H1 (cell line): ENCODE measurements at regions not wholly inside any gene's neighbourhood (a gene's known extent, or its start where the extent isn't known, plus 50 kb on each side); places are given as distances from the start of the nearest gene placed in this dataset.

ENCODE experiments used
- CTCF ChIA-PET: fragments of 300-600 bp; sonication (Branson Sonifier 250); formaldehyde crosslinking; loops from one replicate; lab custom pipeline; 2021; ENCODE audit not compliant: partially characterized antibody; lab: Charles Lee
- POLR2A ChIA-PET: fragments of 300-600 bp; sonication (Branson Sonifier 250); formaldehyde crosslinking; loops from one replicate; lab custom pipeline; 2021; ENCODE audit warnings: inconsistent platforms; ENCODE audit not compliant: partially characterized antibody; lab: Charles Lee
- DNase-seq, 2 experiments: peaks; one replicate each; pipeline versions ENCODE4 v3.0.0 to v3.0.0-alpha.2; 2010 to 2022; ENCODE audit warnings: low spot score in 2 of 2, low read depth in 1 of 2, mixed read lengths in 1 of 2
- FAIRE-seq: peaks from 2 replicates; lab custom pipeline; 2011; peaks lifted over from hg19 to GRCh38; lab: Jason Lieb, UNC
- H2AFZ ChIP-seq: 2 replicates; pipeline ENCODE4 v1.8.1; 2012; ENCODE audit warnings: low read length, inconsistent platforms
- H2AK5ac ChIP-seq: 2 replicates; pipeline ENCODE4 v1.6.1; 2013; ENCODE audit warnings: low read depth, low read length
- H2BK120ac ChIP-seq: replicated peaks from 2 replicates; pipeline ENCODE3; 2013; ENCODE audit warnings: low read depth, low read length, inconsistent platforms
- H2BK12ac ChIP-seq: 2 replicates; pipeline ENCODE4 v1.6.1; 2013; ENCODE audit warnings: low read depth, low read length
- H2BK15ac ChIP-seq: 2 replicates; pipeline ENCODE4 v1.6.1; 2013; ENCODE audit warnings: low read length
- H2BK20ac ChIP-seq: 2 replicates; pipeline ENCODE4 v1.6.1; 2013; ENCODE audit warnings: low read length
- H2BK5ac ChIP-seq: 2 replicates; pipeline ENCODE4 v1.6.1; 2013; ENCODE audit warnings: low read depth, low read length
- H3K14ac ChIP-seq: 2 replicates; pipeline ENCODE4 v1.6.1; 2013; ENCODE audit warnings: inconsistent platforms; ENCODE audit not compliant: insufficient read length
- H3K18ac ChIP-seq: 2 replicates; pipeline ENCODE4 v1.6.1; 2013; ENCODE audit warnings: low read length; ENCODE audit errors: extremely low read depth
- H3K23ac ChIP-seq: 2 replicates; pipeline ENCODE4 v1.6.1; 2013; ENCODE audit warnings: inconsistent platforms; ENCODE audit not compliant: insufficient read length
- H3K23me2 ChIP-seq: 2 replicates; pipeline ENCODE4 v1.6.1; 2013; ENCODE audit warnings: low read depth, low read length
- H3K27ac ChIP-seq: 2 replicates; pipeline ENCODE4 v1.6.1; 2011; ENCODE audit warnings: low read depth, low read length, inconsistent platforms
- H3K27me3 ChIP-seq, 4 experiments: replicated peaks in 1 of 4; 1 replicate in 1 of 4; 2 replicates in 3 of 4; pipeline versions ENCODE4 v1.6.1 to v1.8.1; 2011 to 2013; ENCODE audit warnings: low read length in 3 of 4, mild to moderate bottlenecking in 3 of 4, inconsistent platforms in 2 of 4, mixed read lengths in 2 of 4, moderate library complexity in 1 of 4; ENCODE audit not compliant: control insufficient read depth in 3 of 4, insufficient read depth in 3 of 4; ENCODE audit errors: extremely low read depth in 1 of 4
- H3K36me3 ChIP-seq, 4 experiments: 2 replicates each; pipeline versions ENCODE4 v1.6.1 to v1.8.1; 2011 to 2013; ENCODE audit warnings: mild to moderate bottlenecking in 4 of 4, low read length in 3 of 4, moderate library complexity in 2 of 4, control low read depth in 1 of 4, inconsistent platforms in 1 of 4; ENCODE audit not compliant: insufficient read depth in 4 of 4, control insufficient read depth in 2 of 4
- H3K4ac ChIP-seq: replicated peaks from 2 replicates; pipeline ENCODE3; 2013; ENCODE audit warnings: low read length, low read depth, mixed read lengths, inconsistent platforms; ENCODE audit not compliant: insufficient read length
- H3K4me1 ChIP-seq, 4 experiments: replicated peaks in 1 of 4; 1 replicate in 1 of 4; 2 replicates in 3 of 4; pipeline versions ENCODE4 v1.6.1 to v1.8.1; 2011 to 2013; ENCODE audit warnings: low read length in 3 of 4, inconsistent platforms in 2 of 4, mixed read lengths in 1 of 4; ENCODE audit not compliant: insufficient read depth in 4 of 4, control insufficient read depth in 3 of 4
- H3K4me2 ChIP-seq, 2 experiments: 2 replicates each; pipeline versions ENCODE4 v1.6.1 to v1.8.1; 2011 to 2013; ENCODE audit warnings: low read depth in 2 of 2, low read length in 2 of 2, control low read depth in 1 of 2, inconsistent platforms in 1 of 2, mild to moderate bottlenecking in 1 of 2; ENCODE audit not compliant: insufficient read depth in 1 of 2
- H3K4me3 ChIP-seq, 4 experiments: fragments of 200-600, 300-600 bp in 1 of 4; sonication (generic), shearing (Covaris generic), sonication (Bioruptor Twin) in 1 of 4; 2 replicates each; pipeline versions ENCODE4 v1.5.1 to v1.8.1; 2011 to 2016; ENCODE audit warnings: low read length in 4 of 4, low read depth in 3 of 4, control low read depth in 2 of 4, inconsistent platforms in 2 of 4, mild to moderate bottlenecking in 2 of 4, mixed read lengths in 1 of 4, moderate library complexity in 1 of 4; ENCODE audit not compliant: insufficient read depth in 2 of 4; ENCODE audit errors: extremely low read depth in 1 of 4
- H3K56ac ChIP-seq: replicated peaks from 2 replicates; pipeline ENCODE3; 2013; ENCODE audit warnings: low read depth, mild to moderate bottlenecking, mixed read lengths, low read length, inconsistent platforms; ENCODE audit not compliant: insufficient read length
- H3K79me1 ChIP-seq: 2 replicates; pipeline ENCODE4 v1.6.1; 2013; ENCODE audit warnings: low read depth, low read length, control low read depth
- H3K79me2 ChIP-seq, 2 experiments: 2 replicates each; pipeline versions ENCODE4 v1.6.1 to v1.8.1; 2012 to 2013; ENCODE audit warnings: low read length in 2 of 2, mild to moderate bottlenecking in 2 of 2, inconsistent platforms in 1 of 2; ENCODE audit not compliant: insufficient read depth in 2 of 2, control insufficient read depth in 1 of 2
- H3K9ac ChIP-seq, 4 experiments: replicated peaks in 1 of 4; 1 replicate in 1 of 4; 2 replicates in 3 of 4; pipeline versions ENCODE4 v1.6.1 to v1.8.1; 2011 to 2013; ENCODE audit warnings: low read depth in 3 of 4, low read length in 3 of 4, control low read depth in 2 of 4, mild to moderate bottlenecking in 2 of 4, moderate library complexity in 2 of 4, inconsistent platforms in 1 of 4; ENCODE audit errors: extremely low read depth in 1 of 4
- H3K9me3 ChIP-seq, 2 experiments: 2 replicates each; pipeline versions ENCODE4 v1.6.1 to v1.8.1; 2012 to 2013; ENCODE audit warnings: mild to moderate bottlenecking in 2 of 2, moderate library complexity in 2 of 2, control low read depth in 1 of 2, inconsistent platforms in 1 of 2, low read depth in 1 of 2, low read length in 1 of 2, mixed read lengths in 1 of 2; ENCODE audit not compliant: insufficient read depth in 2 of 2
- H4K20me1 ChIP-seq, 2 experiments: replicated peaks in 1 of 2; 2 replicates each; pipeline versions ENCODE3 to v1.8.1; 2011 to 2013; ENCODE audit warnings: inconsistent platforms in 2 of 2, low read length in 2 of 2, mild to moderate bottlenecking in 1 of 2; ENCODE audit not compliant: insufficient read depth in 2 of 2, control insufficient read depth in 1 of 2
- H4K5ac ChIP-seq: 2 replicates; pipeline ENCODE4 v1.6.1; 2013; ENCODE audit warnings: low read length, low read depth, mixed read lengths, inconsistent platforms; ENCODE audit not compliant: insufficient read length
- H4K8ac ChIP-seq: 2 replicates; pipeline ENCODE4 v1.8.0; 2013; ENCODE audit warnings: mild to moderate bottlenecking, moderate library complexity, low read length, inconsistent platforms; ENCODE audit not compliant: insufficient read depth; ENCODE audit errors: extremely low read depth
- H4K91ac ChIP-seq: replicated peaks from 2 replicates; pipeline ENCODE3; 2013; ENCODE audit warnings: low read length, mixed read lengths, inconsistent platforms; ENCODE audit not compliant: insufficient read length
- ATF3 ChIP-seq: IDR thresholded peaks from 2 replicates; pipeline ENCODE4 v1.6.1; 2011; ENCODE audit warnings: low read depth, mild to moderate bottlenecking, low read length; ENCODE audit not compliant: insufficient read depth
- CEBPB ChIP-seq: IDR thresholded peaks from 2 replicates; pipeline ENCODE4 v1.6.1; 2012; ENCODE audit warnings: low read depth, low read length
- CTCF ChIP-seq, 3 experiments: IDR thresholded peaks; 1 replicate in 2 of 3; 2 replicates in 1 of 3; pipeline versions ENCODE4 v1.5.1 to v1.6.1; 2011; ENCODE audit warnings: low read length in 3 of 3, mild to moderate bottlenecking in 3 of 3, inconsistent platforms in 2 of 3, low read depth in 1 of 3, moderate library complexity in 1 of 3; ENCODE audit not compliant: insufficient read depth in 1 of 3; ENCODE audit errors: control extremely low read depth in 1 of 3
- EP300 ChIP-seq, 2 experiments: IDR thresholded peaks; 1 replicate in 1 of 2; 2 replicates in 1 of 2; pipeline ENCODE4 v1.6.1; 2011 to 2012; ENCODE audit warnings: low read depth in 2 of 2, low read length in 2 of 2, mild to moderate bottlenecking in 2 of 2, borderline replicate concordance in 1 of 2, inconsistent platforms in 1 of 2, moderate library complexity in 1 of 2
- KDM4A ChIP-seq: IDR thresholded peaks from one replicate; pipeline ENCODE4 v1.7.1; 2012; ENCODE audit warnings: low read depth, mild to moderate bottlenecking, moderate library complexity, low read length, inconsistent platforms; ENCODE audit not compliant: severe bottlenecking
- MAX ChIP-seq: IDR thresholded peaks from 2 replicates; pipeline ENCODE4 v1.6.1; 2012; ENCODE audit warnings: inconsistent platforms
- RXRA ChIP-seq: IDR thresholded peaks from 2 replicates; pipeline ENCODE4 v1.6.1; 2011; ENCODE audit warnings: low read depth, mild to moderate bottlenecking, low read length, moderate library complexity; ENCODE audit not compliant: insufficient read depth
- SP1 ChIP-seq: IDR thresholded peaks from 2 replicates; pipeline ENCODE4 v1.6.1; 2011; ENCODE audit warnings: low read depth, low read length
- WGBS, 2 experiments: shearing (Covaris generic) in 1 of 2; methylation state at CpG; one replicate each; pipeline versions ENCODE4 v1.1.6 to v1.1.7; 2013 to 2015; ENCODE audit warnings: low lambda C conversion rate in 2 of 2, mixed read lengths in 2 of 2, inconsistent platforms in 1 of 2, low coverage in 1 of 2, missing lambda C conversion rate in 1 of 2; ENCODE audit not compliant: insufficient replicate concordance in 2 of 2, insufficient coverage in 1 of 2, insufficient read length in 1 of 2; ENCODE audit errors: extremely low coverage in 1 of 2, missing lambda C conversion rate in 1 of 2; 5-methylcytosine and 5-hydroxymethylcytosine counted together

- Histone ChIP-seq H3K18ac (no peak overlapping the region), H4K8ac (no peak overlapping the region), H4K91ac (no peak overlapping the region), H3K4me3 (no peak overlapping the region), H3K9me3 (no peaks in the 10 kb centered on the region), H2BK12ac (0 out of 2 replicates have a peak overlapping the region, but pooled peaks have one; percentile 80), H3K9ac (0 out of 7 replicates have a peak overlapping the region, but pooled peaks of 1 of the 4 experiments have one; percentile 6), H2AK5ac (no peak overlapping the region; the same call in 1 of the 2 replicates), H3K4ac (no peak overlapping the region), H3K27ac (no peak overlapping the region), H3K4me1 (peaks cover 1 to 7% (median 3%) of the 10 kb centered on the region in 4 experiments; a peak in 5 of 7 replicates), H2AFZ (no peak overlapping the region), H2BK5ac (0 out of 2 replicates have a peak overlapping the region, but pooled peaks have one; percentile 40), H3K56ac (no peak overlapping the region), H2BK120ac (no peak overlapping the region), H3K23ac (no peak overlapping the region), H2BK20ac (no peak overlapping the region), H4K5ac (no peak overlapping the region), H3K36me3 (no peaks in the 10 kb centered on the region), H3K79me1 (no peaks in the 10 kb centered on the region), H3K23me2 (no peaks in the 10 kb centered on the region), H3K27me3 (no peaks in the 10 kb centered on the region), H3K14ac (no peak overlapping the region), H2BK15ac (0 out of 2 replicates have a peak overlapping the region, but pooled peaks have one; percentile 65), H4K20me1 (no peaks in the 10 kb centered on the region), H3K4me2 (no peak overlapping the region), H3K79me2 (no peaks in the 10 kb centered on the region)
- DNase-seq, result no peak
- WGBS, 2 experiments, result 89% methylated on average over 15 of the region's 15 CpGs; no CpG with 5 or more reads in 1 of the 2 experiments
- FAIRE-seq, result no peak
- POLR2A ChIA-PET, result no interaction called here
- CTCF ChIA-PET, result interaction anchor here (1.0 to 2.4 kb wide), 4 partner anchors 8 to 253 kb away, joined by 3 to 5 read pairs (median 3); no protein-coding TSS in a partner anchor
- TF ChIP-seq RXRA, result no peak
- no peak for TF ChIP-seq CEBPB
- no peak for TF ChIP-seq CTCF (IDR thresholded peaks at IDR 0.05; ENCODE audit: control extremely low read depth in 1 of 3, insufficient read depth in 1 of 3, low read depth in 1 of 3, low read length in 3 of 3)
- TF ChIP-seq ATF3, result no peak
- no peak for TF ChIP-seq SP1
- TF ChIP-seq MAX, result no peak
- TF ChIP-seq EP300 (IDR thresholded peaks at IDR 0.05; ENCODE audit: borderline replicate concordance in 1 of 2, low read depth in 2 of 2, low read length in 2 of 2), result no peak
- no peak for TF ChIP-seq KDM4A
Measured at GRCh38 chr15:62644889-62645742, 397.4 kb upstream of the TPM1 start.
